ENCODE measurements at regions not wholly inside any gene's neighbourhood (a gene's known extent, or its start where the extent isn't known, plus 50 kb on each side); places are given as distances from the start of the nearest gene placed in this dataset.

- no peak for TF ChIP-seq EZH2 (IDR thresholded peaks at IDR 0.05; ENCODE audit: low read length, unreplicated experiment)
- no peak for TF ChIP-seq EZH2phosphoT487 (IDR thresholded peaks at IDR 0.05; ENCODE audit: borderline replicate concordance, low read length)
- no peak for TF ChIP-seq CTCF (conservative IDR thresholded peaks at IDR 0.05; ENCODE audit: low read depth, low read length)
- H3K9ac ChIP-seq (ENCODE audit: low read length) = no peak overlapping the region
- ATAC-seq (no peak), DNase-seq (no peak)
- H3K4me3 ChIP-seq (ENCODE audit: low read length) = no peak overlapping the region
- ChIA-PET POLR2A (ENCODE audit: unreplicated experiment) (no interaction called here), CTCF (no interaction called here)
- no peak overlapping the region for H2AFZ ChIP-seq (ENCODE audit: low read length)
- H3K36me3 ChIP-seq (ENCODE audit: low read depth, low read length) = no peaks in the 10 kb centered on the region
- H3K9me3 ChIP-seq (ENCODE audit: low read length) = no peaks in the 10 kb centered on the region
- intact Hi-C loops (cut with micrococcal nuclease) = no loop called here
- H3K27me3 ChIP-seq (ENCODE audit: low read length) = no peaks in the 10 kb centered on the region
- H4K20me1 ChIP-seq (ENCODE audit: low read length) = no peaks in the 10 kb centered on the region
- no peak overlapping the region for H3K27ac ChIP-seq (ENCODE audit: low read length)
- no peak overlapping the region for H3K4me2 ChIP-seq (ENCODE audit: low read length)
- H3K4me1 ChIP-seq (ENCODE audit: insufficient read depth, low read length) = no peaks in the 10 kb centered on the region
- BruUV-seq (replicated peaks) = no TSS peak
- H3F3A ChIP-seq (ENCODE audit: low read length, unreplicated experiment) = no peaks in the 10 kb centered on the region
- no peaks in the 10 kb centered on the region for H3K9me2 ChIP-seq (replicated peaks; ENCODE audit: low read length)
- no peaks in the 10 kb centered on the region for H3K79me2 ChIP-seq (ENCODE audit: low read length)
Observed at GRCh38 chr2:192327576-192327975, 132.8 kb upstream of the TMEFF2 start.

DNA sequence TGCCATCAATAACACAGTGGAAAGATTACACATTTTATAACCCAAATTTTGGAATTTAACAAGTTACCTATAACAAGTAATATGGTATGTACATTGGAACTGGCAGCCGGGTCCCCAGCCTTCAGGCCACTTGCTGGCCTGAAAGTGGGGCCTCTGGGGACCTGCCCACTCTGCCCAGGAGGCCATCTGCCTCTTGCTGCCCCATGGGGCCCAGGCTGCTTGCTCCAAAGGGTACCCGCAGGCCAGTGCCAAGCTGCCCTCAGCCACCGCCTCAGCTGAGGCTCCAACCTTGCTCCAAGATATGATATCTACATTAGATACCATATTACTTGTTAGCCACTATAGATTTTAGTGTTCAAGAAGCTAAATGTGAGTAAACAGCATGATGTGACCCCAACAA is 120.8 kb upstream of the TMEFF2 start:
- no peaks in the 10 kb centered on the region for H3K27me3 ChIP-seq (ENCODE audit: low read length)
- DNase-seq (no peak), ATAC-seq (no peak)
- H3K27ac ChIP-seq (ENCODE audit: low read length) = no peak overlapping the region
- intact Hi-C loops (cut with micrococcal nuclease) = no loop called here
- BruUV-seq (replicated peaks) = no TSS peak
- H3K9ac ChIP-seq (ENCODE audit: low read length) = no peak overlapping the region
- H3K36me3 ChIP-seq (ENCODE audit: low read depth, low read length) = no peaks in the 10 kb centered on the region
- ChIA-PET CTCF (no interaction called here), POLR2A (ENCODE audit: unreplicated experiment) (no interaction called here)
- H3K4me2 ChIP-seq (ENCODE audit: low read length) = no peak overlapping the region
- H3K9me3 ChIP-seq (ENCODE audit: low read length) = no peaks in the 10 kb centered on the region
- H3K9me2 ChIP-seq (replicated peaks; ENCODE audit: low read length) = no peaks in the 10 kb centered on the region
- H3K79me2 ChIP-seq (ENCODE audit: low read length) = no peaks in the 10 kb centered on the region
- H3F3A ChIP-seq (ENCODE audit: low read length, unreplicated experiment) = no peaks in the 10 kb centered on the region
- H2AFZ ChIP-seq (ENCODE audit: low read length) = no peak overlapping the region
- TF ChIP-seq EZH2 (IDR thresholded peaks at IDR 0.05; ENCODE audit: low read length, unreplicated experiment) = no peak
- no peak for TF ChIP-seq CTCF (conservative IDR thresholded peaks at IDR 0.05; ENCODE audit: low read depth, low read length)
- no peak for TF ChIP-seq EZH2phosphoT487 (IDR thresholded peaks at IDR 0.05; ENCODE audit: borderline replicate concordance, low read length)
- H3K4me3 ChIP-seq (ENCODE audit: low read length) = no peak overlapping the region
- H3K4me1 ChIP-seq (ENCODE audit: insufficient read depth, low read length) = no peaks in the 10 kb centered on the region
- no peaks in the 10 kb centered on the region for H4K20me1 ChIP-seq (ENCODE audit: low read length)

DNA sequence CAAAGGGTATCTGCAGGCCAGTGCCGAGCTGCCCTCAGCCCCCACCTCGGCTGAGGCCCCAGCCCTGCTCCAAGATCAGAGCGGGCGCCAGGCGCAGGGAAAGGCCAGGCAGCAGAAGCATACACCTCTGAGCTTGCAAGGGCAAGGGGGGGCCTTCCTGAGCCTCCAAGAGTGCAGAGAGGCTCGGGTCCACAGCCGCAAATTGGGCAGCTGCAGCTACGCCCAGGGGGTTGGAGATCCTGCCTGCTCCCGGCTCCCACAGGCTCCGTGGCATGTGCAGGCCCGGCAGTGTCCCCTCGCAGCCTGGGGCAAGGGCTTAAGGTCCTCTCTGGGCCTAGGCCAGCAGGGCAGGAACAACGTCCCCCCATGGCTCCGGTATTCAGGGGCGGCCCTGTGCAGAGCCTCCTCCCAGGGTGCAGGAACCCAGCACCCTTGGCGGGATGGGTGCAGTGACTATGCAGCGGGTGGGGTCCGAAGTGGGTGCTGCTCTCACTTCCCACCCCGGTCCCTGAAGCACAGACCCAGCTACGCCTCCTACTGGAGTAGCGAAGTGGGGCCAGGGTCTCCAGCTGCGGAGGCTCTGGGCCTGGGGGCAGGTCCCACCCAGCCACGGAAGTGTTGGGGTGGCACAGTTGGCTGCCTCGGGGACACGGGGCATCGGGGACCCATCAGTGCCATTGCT is 120.2 kb upstream of the TMEFF2 start:
- ChIA-PET POLR2A (ENCODE audit: unreplicated experiment) (no interaction called here), CTCF (no interaction called here)
- Histone ChIP-seq H3K27me3 (ENCODE audit: low read length) (no peaks in the 10 kb centered on the region), H3K9ac (ENCODE audit: low read length) (no peak overlapping the region), H3K79me2 (ENCODE audit: low read length) (no peaks in the 10 kb centered on the region), H3K4me3 (ENCODE audit: low read length) (no peak overlapping the region), H3F3A (ENCODE audit: low read length, unreplicated experiment) (no peaks in the 10 kb centered on the region), H2AFZ (ENCODE audit: low read length) (no peak overlapping the region), H3K27ac (ENCODE audit: low read length) (no peak overlapping the region), H3K4me2 (ENCODE audit: low read length) (no peak overlapping the region), H3K4me1 (ENCODE audit: insufficient read depth, low read length) (no peaks in the 10 kb centered on the region), H3K9me3 (ENCODE audit: low read length) (no peaks in the 10 kb centered on the region), H3K9me2 (replicated peaks; ENCODE audit: low read length) (no peaks in the 10 kb centered on the region), H4K20me1 (ENCODE audit: low read length) (no peaks in the 10 kb centered on the region), H3K36me3 (ENCODE audit: low read depth, low read length) (no peaks in the 10 kb centered on the region)
- no TSS peak for BruUV-seq (replicated peaks)
- intact Hi-C loops (cut with micrococcal nuclease) = no loop called here
- ATAC-seq (no peak), DNase-seq (no peak)
- TF ChIP-seq CTCF (conservative IDR thresholded peaks at IDR 0.05; ENCODE audit: low read depth, low read length) (no peak), EZH2 (IDR thresholded peaks at IDR 0.05; ENCODE audit: low read length, unreplicated experiment) (no peak), EZH2phosphoT487 (IDR thresholded peaks at IDR 0.05; ENCODE audit: borderline replicate concordance, low read length) (no peak)
